Activated CD8-positive, alpha-beta memory T cell treated with anti-CD3 and anti-CD28 coated beads for 48 hours (primary cell): ENCODE measurements at regions not wholly inside any gene's neighbourhood (a gene's known extent, or its start where the extent isn't known, plus 50 kb on each side); places are given as distances from the start of the nearest gene placed in this dataset.

Experiments used
- DNase-seq, 3 experiments: peaks; one replicate each; pipeline ENCODE4 v3.0.0-alpha.2; 2020; ENCODE audit warnings: low read depth in 2 of 3, low spot score in 2 of 3

DNA sequence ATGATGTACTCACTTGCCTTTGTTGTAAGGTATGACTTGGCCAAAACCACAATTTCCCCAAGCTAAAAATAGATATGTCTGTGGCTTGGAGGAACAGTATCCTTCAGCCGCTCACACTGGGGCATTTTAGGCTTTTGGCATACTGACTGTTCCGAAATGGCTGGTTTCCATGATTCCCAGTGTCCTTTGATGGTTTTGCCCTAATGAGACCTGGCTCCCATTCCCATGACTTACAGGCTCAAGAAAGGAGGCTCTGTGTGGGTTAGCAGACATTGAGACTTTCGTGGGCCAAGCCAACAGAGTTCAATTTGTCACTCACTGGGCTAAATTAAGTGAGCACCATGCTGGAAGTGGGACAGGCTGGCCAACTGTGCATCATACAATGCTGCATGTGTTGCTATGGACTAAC lies 150.6 kb downstream of the CEP135 start:
- DNase-seq = no peak

DNA sequence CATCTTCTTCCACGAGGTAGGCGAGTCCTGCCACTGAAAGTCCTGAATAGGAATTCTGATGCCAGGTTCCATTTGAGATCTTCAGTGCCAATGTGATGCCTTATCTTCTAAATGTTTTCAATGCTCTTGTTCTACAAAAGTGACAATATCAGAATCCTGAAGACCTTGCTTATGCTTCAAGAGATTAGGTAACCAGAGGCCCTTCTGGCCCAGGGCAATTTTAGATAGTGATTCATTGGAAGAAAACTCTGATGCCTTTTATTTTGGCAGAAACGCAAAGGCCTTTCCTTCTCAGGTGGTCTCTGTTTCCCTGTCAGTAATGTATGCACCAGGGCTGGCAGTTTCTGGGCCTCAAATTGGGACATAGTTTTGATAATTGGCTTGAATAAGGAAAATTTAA lies 144.8 kb downstream of the CEP135 start:
- no peak for DNase-seq

DNA sequence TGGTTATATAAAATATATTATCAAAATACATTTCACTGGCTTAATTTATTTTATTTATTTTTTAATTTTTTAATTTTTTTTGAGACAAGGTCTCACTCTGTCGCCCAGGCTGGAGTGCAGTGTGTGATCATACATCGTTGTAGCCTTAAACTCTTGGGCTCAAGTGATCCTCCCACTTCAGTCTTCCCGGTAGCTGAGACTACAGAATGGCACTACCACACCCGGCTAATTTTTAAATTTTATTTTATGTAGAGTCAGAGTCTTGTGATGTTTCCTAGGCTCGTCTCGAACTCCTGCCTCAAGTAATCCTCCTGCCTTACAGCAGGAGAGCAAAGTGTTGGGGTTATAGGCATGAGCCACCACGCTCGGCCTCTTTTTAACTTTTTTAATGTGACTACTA lies 143.8 kb downstream of the CEP135 start:
- DNase-seq = no peak

DNA sequence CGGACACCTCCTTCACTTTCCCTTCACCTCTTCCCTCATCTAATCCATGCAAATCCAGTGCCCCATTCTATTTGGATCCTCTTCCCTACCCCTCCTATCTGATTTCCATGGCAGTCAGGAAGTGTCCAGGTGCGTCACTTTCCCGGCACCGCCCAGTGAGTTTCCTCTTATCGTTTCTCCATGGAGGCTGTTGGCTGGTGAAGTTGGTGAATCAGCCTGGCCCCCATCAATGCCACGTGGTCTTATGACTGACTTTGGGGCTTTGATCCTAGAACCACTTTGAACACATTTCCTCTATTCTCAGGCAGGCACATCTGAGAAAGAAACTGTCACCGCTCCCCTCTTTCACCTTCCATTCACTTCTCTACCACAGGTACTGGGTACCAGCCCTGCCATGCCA lies 137.8 kb downstream of the CEP135 start:
- DNase-seq = no peak

DNA sequence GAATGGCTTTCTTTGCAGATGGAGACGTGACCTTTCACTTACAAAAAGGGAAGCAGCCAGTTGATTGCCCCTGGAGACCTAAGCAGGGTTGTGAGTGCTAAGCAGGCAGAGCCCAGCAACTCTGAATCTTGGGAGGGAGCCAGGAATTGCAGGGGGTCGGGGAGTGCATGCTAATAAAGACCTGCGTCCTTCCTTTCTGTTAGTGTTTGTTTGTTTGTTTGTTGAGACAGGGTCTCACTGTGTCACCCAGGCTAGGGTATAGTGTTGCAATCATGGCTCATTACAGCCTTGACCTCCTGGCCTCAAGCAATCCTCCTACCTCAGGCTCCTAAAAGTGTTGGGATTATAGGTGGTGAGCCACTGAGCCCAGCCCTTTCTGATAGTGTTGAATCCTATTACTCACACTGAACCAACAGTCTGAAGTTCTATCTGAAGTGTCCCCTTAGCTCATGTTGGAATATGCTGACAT lies 137.4 kb downstream of the CEP135 start:
- DNase-seq = no peak

DNA sequence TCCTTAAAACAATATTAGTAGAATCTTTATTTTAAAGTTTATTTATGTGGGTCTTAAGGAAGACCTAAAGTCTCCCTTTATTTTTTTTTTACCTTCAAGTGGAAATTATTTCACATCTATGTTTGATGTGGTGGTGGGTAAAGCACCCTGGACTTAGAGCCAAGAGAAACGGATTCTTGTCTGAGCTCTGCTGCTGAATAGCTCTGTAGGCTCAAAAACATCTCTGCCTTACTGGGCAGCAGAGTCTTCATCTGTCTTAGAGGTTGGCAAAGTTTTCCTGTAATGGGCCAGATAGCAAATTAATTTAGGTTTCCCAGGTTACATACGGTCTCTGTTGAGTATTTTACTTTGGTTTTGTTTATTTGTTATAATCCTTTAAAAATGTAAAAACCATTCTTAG lies 136.5 kb downstream of the CEP135 start:
- DNase-seq = no peak

- no peak for DNase-seq
These were observed 136.1 kb downstream of the CEP135 start for GRCh38 chr4:56084851-56085250.
